GM18870 (cell line): ENCODE measurements at regions not wholly inside any gene's neighbourhood (a gene's known extent, or its start where the extent isn't known, plus 50 kb on each side); places are given as distances from the start of the nearest gene placed in this dataset.

Experiments used
- ATAC-seq: cut with Tn5 transposase; IDR thresholded peaks from one replicate; pipeline ENCODE4 v1.9.1; 2021; ENCODE audit warnings: moderate library complexity; ENCODE audit not compliant: unreplicated experiment

DNA sequence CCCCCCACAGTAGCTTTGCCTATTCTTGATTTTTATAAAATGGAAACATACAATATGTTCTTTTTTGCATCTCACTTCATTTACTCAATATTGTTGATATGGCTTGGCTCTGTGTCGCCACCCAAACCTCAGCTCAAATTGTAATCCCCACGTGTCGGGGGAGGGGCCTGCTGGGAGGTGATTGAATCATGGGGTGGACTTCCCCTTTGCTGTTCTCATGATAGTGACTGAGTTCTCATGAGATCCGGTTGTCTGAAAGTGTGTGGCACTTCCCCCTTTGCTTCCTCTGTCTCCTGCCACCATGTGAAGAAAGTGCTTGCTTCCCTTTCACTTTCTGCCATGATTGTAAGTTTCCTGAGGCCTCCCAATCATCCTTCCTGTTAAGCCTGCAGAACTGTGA, 431.3 kb downstream of the MN1 start:
- no peak for ATAC-seq

DNA sequence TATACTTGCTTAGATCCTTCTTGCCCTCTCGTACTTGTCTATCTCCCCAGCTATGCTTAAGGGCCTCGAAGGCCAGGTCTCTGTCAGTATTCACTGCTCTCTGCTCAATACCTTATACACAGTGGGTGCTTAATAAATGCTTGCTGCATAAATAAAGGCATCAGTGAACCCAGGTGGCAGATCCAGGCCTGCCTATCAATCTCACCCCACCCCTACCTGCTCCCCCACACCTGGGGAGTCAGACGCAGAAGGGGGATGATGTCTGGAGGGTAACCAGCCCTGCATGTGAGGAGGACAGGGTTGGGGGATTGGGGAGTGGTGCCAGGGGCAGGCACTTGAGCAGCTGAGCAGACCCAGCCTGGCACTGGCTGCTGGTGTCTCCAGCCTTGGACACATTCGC, 430.6 kb downstream of the MN1 start:
- no peak for ATAC-seq

DNA sequence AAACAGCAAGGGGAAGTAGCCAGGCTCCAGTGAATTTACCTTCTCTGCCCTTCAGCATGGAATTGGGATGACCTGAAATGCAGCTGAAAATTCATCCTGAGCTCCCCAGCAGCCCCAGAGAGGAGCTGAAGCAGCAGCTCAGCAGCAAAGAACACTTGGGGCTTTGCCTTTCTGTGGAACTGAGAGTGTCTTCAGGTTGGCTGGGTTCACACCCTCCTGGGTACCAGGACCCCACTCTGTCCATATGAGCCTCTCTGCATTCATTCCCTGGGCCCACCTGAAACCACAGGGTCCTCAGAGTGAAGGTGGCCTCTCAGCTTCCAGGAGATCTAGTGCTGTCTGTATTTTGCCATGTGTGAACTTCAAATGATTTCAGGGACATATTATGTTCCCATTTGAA, 429.2 kb downstream of the MN1 start:
- ATAC-seq = no peak

DNA sequence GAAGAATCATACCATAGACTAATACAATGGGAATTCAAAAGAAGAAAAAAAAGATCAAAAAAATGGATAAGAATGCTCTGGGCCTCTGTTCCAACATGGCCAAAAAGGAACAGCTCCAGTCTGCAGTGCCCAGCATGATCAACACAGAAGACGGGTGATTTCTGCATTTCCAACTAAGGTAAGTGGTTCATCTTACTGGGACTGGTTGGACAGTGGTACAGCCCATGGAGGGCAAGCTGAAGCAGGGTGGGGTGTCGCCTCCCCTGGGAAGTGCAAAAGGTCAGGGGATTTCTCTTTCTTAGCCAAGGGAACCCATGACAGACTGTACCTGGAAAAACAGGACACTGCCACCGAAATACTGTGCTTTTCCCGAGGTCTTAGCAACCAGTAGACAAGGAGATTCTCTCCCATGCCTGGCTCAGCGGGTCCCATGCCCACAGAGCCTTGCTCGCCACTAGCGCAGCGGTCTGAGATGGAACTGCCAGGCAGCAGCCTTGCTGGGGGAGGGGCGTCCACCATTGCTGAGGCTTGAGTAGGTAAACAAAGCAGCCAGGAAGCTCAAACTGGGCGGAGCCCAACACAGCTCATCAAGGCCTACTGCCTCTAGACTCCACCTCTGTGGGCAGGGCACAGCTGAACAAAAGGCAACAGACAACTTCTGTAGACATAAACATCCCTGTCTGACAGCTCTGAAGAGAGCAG, 428.4 kb downstream of the MN1 start:
- ATAC-seq = no peak

DNA sequence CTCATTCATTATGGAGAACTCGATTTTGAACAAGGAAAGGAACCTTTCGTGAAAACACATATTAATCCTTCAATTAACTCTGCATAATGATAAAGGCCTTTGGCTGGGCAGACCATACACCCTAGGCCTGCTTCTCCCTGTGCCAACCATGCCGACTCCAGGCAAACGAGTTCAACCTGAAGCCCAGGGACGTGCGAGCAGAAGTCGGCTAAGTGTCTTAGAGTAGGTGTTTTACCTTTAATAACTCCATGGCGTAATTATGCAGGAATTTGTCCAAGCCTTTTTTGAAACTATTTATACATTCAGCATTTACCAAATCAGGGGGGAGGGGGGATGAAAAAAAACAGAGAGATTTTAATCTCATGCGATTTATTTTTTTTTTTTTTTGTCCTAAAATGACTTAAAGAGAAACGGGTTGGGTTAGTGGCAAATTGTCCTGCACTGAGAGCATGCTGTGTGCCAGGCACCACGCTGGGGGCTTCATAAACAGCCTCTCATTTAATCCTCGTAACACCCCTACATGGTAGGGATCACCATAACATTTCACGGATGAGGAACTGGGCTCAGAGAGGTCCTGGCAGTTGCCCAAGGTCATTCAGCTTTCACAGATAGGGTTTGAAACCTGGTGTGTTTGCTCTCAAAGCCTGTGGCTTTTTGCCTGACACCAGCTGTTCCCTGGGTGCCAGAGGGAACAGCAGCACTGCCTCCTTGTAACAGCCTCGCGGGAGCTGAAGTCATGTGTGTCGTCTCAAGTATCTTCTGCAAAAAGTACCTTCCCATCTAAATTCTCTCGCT, 423.9 kb downstream of the MN1 start:
- ATAC-seq = no peak

DNA sequence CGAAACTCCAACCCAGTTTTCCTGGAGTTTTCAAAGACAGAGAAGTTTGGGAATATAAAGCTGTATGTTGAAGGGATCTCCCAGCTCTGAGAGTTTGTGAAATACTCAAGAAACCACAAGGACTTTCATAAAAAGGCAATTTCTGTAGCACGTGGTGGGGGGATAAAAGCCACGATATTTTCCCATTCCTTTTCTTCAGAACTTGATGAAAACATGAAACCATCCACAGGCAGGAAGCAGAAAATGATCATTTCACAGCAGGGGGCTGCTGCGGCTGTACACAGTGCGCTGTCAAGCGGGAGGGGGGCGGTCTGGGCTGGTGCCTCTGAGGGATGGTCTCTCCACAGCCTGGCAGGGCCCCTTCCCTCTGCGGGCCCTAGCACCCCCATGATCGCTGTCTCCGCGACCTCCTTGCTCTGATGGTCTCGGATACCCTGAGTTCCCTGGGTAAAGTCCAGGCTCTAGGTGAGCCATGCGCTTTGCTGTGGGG, 423.2 kb downstream of the MN1 start:
- ATAC-seq = no peak

DNA sequence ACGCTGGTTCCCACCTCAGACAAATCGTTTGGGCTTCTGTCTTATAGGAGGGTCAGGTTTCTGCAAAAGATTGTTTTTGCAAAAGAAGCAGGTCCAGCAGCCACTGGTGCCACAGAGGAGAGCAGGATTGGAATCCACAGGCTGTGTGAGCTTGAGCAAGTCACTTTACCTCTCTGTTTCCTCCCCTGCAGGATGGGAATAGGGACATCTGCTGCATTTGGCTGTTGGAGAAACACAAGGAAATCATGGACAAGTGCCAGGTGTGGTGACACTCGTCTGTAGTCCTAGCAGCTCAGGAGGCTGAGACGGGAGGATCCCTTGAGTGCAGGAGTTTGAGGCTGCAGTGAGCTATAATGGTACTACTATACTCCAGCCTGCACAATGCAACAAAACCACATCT, 422.6 kb downstream of the MN1 start:
- ATAC-seq = no peak

DNA sequence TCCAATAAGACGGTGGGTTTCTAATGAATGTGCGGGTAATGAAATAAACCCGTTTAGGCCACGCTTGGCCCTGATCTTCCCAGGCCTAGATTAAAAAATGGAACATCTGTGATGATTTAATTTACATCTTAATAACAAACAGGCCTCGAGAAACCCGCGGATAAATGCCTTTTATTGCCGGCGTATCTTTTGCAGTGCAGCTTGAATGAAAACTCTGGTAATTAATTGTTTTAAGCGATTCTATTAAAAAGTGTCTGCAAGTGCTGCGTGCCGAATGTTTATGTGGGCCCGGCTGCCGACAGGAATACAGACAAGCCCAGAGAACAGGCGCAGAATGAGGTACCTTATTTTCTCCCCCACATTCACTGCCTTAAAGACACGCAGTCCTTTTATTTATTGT, 420.7 kb downstream of the MN1 start:
- ATAC-seq = no peak

DNA sequence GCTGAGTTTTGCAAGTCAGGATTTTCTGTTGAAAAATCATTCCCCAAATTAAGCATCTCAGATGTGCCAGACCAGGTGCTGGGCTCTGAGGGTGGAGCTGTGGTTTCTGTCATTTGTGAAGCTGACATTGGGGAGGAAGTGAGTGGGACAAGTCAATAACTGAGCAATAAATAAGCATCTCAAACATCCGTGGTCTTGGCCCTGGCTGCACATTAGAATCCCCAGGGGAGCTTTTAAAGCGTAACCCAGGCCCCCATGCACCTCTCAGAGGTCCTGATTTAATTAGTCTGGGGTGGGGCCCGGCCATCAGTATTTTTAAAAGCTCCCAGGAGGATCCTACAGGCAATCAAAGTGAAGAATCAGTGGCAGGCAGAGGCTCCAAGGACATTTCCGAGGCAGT, 420.0 kb downstream of the MN1 start:
- ATAC-seq = no peak

DNA sequence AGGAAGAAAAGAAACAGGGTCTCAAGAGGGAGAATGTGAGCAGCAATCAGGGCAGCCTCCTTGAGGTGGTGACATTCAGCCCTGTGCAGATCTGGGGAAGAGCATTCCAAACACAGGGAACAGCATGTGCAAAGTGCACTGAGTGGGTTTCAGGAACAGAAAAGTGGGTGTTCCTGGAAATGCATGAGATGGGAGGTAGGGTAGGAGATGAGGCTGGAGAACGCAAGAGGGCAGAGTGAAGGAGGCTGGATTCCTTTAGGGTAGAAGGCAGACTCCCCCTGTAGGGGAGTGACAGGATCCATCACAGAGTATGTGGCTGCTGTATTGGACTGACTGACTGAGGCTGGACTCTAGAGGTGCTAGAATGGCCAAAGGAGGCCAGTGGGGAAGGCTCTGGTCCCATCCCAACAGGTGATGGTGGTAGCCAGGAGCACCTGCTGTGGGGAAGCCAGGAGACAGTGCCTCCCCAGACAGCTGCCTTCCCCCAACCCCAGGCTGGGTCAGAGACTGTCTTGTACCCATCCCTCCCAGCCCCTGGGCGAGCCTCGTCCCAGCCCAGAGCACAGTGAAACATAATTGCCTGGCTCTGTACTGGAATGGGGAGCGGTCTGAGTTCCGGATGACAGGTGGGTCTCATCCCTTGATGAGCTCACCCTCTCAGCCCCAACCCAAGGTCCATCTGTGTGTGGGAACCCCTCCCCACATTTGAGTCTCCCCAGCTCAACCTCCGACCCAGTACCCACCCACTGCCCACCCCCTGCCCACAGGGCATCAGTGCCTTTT, 419.4 kb downstream of the MN1 start:
- ATAC-seq = no peak

DNA sequence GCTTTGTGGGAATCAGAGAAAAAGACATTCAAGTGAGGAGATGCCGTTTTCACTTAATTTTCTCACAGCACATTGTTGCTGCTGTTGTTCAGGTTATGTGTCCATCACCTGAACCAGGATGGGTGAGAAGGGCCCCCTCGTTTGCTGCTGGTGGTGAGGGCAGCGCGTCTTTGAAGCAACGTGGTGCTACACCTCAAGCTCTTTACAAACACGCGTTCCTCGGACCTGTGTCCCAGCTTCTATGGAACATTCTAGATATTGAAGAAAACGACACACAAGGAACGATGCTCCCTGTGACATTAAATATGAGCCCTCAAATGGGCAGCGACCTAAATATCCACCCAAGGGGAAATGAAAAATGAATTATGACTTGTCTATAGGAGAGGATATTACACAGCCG, 418.6 kb downstream of the MN1 start:
- ATAC-seq = no peak

DNA sequence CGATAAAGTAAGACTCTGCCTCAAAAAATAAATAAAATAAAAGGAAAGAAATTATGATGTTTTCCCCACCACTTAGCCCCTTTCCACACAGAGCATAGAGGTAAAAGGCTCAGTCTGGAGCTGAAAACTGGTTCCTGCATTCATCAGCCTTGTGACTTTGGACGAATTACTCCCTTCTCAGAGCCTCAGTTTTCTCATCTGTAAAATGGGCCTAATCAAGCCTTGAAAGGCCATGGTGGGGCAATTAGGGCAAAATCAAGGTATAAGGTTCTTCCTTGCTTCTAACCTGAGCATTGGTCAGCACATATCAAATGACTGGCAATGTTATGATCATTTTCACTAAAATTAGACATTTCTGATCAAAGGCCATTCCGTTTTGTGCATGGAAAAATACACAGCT, 417.7 kb downstream of the MN1 start:
- ATAC-seq = no peak

DNA sequence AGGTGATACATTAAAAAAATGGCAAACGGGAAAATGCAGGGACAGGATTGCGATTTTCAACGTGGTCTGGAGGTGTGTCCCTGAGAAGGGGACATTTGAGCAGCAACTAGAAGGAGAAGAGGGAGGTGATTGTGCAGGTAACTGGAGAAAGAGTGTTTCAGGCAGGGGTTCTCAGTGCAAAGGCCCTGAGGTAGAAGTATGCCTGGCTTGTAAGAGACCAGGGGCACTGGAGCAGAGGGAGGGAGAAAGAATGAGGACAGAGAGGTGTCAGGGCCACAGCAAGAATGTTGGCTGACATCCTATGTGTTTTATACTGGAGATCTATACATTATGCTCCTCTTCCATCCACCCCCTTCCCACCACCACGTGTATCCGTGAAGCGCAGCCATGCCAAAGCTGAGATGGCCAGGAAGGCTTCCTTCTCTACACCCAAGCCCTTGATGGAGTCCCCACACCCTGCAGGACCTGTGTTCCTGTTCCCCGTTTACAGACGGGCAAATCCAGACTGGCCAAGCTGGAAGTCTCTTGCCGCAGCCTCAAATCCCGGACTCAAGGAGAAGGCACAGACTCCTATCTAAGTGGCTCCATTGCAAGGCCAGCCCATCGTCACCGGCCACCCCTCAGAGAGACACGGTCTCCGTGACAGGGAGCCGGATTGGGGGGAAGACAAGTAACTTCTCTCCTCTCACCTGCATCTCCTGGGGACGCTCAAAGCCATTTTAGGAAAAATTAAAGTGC, 416.1 kb downstream of the MN1 start:
- ATAC-seq = no peak

DNA sequence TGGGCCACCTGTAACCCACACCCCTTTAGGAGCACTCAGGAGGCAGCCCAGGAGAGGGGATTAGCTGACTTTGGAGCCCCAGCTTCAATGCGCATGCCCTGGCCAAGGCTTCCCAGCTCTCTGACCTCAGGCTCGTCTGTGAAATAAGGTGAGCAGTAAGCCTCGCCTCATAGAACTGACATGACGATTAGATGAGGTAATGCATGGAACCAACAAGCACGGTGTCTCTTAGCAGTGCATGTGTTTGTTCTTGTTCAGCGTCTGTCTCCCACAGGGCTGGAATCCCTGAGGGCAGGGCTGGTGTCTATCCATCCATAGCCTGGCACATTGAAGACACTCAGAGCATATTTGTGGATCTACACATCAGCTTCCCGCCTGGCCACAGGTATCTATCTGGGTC, 415.4 kb downstream of the MN1 start:
- ATAC-seq = no peak

DNA sequence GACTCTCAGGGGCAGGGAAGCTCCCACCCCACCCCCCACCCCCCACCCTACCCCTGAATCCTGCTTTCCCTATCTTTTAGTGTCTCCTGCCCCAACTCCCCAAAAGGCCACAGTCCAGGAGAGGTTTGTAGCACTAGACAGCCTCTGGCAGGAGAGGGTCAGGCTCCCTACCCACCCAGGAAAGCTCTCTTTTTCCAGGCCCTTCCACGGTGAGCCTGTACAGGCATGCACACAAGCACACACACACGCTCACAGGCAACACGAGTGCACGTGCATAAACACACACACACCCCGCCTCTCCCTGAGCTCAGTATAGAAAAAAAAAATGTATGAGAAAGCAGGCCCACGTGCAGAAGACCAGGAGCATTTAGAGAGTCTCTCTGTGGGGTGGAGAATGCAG, 414.0 kb downstream of the MN1 start:
- no peak for ATAC-seq

DNA sequence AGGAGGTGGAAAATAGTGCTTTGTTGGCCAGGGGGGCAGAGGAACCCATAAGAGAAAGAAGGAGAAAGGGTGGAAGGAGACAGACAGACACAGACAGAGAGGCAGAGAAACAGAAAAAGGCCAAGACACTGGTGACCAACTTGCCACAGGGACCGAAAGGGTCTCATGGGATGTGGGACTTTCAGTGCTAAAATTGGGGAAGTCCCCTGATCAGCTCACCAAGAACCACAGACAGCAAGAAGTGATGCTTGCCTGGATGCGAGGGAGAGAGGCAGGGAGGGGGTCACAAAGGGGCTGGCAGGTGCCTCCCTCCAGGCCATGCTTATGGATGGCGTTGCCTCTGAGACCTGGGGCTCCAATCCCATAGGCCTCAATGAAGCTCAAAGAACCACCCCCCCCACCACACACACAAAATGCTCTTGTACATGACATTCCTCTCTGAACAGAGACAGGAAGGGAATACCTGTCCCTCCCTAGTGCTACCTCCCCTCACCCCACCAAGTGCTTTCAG, 413.4 kb downstream of the MN1 start:
- no peak for ATAC-seq

DNA sequence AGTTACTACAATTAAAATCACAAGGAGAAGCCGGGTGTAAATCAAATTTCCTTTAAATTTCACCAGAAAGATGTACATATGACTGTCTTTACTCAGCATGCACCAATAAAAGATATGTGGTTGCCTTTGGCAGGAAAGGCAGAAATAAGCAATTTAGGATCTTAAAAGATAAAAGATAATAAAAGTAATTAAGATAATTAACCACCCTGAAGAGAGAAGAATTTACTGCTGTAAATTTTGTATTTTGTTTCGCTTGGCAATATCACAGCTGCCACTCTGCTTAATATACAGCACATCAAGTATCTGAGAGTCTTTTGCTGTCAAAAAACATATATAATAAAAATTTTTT, 411.9 kb downstream of the MN1 start:
- ATAC-seq = no peak

DNA sequence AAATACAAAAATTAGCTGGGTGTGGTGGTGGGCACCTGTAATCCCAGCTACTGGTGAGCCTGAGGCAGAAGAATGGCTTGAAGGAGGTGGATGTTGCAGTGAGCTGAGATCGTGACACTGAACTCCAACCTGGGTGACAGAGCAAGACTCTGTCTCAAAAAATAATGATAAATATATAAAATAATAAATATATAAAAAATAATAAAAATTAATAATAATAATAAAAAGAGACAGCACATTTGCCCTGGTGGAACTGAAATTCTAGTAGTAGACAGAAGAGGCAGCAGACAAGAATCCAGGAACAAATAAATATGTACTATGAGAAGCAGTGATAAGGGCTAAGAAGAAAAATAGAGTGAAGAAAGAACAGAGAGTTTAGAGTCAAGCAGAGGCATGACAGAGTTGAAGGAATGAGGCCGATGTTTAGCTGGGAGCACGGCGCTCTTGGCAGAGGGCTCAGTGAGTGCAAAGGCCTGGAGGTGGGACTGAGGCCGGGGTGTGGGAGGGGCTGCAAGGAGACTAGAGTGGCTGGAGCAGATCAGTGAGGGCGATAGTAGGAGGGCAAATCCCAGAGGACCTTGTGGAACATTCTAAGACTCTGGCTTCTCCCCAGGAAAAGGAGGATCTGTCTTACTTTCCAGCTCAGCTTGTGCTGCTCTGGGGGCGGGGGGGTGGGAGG, 410.3 kb downstream of the MN1 start:
- ATAC-seq = no peak

DNA sequence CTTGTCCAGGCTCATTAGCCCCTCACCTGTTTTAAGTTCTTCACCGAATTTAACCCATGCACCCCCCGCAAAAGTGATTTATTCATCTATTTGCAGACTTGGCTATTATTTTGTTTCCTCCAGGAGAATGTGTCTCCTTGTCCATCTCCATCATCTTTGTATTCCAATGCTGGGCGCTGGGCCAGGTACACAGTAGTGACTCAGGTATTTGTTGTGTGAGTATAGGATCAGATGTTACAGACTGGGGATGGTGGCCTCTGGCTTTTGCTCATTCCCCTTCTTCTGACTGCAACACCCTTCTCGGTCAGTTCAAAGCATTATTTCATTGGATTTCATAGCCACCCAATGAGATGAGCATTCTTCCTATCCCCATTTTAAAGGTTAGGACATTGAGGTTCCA, 408.2 kb downstream of the MN1 start:
- no peak for ATAC-seq

DNA sequence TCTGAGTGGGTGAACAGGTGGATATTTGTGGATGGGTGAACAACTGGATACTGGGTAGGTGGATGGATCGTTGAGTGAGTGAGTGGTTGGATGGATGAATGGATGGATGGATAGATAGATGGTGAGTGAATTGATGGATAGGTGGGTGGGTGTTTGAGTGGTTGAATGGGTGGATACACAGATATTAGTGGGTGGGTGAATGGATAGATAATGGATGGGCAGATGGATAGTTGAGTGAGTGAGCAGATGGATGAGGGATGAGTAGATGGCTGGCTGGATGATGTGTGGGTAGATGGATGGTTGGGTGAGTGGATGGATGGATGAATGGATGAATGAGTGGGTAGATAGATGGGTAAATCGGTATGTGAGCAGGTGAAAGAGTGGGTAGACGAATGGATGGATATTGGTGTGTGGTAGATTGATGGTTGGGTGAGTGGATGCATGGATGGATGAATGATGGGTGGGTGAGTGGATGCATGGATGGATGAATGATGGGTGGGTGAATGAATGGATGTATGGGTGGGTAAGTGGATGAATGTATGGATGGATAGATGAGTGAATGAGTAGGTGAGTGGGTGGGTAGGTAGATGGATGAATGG, 406.7 kb downstream of the MN1 start:
- no peak for ATAC-seq
